GM19328 (cell line): ENCODE measurements at regions not wholly inside any gene's neighbourhood (a gene's known extent, or its start where the extent isn't known, plus 50 kb on each side); places are given as distances from the start of the nearest gene placed in this dataset.
"Not testable (repeated sequence)": the region's sequence is repeated elsewhere in the genome, so short reads cannot be mapped to it uniquely, and the experiment has no call there.

ENCODE experiments used
- ATAC-seq: cut with Tn5 transposase; IDR thresholded peaks from one replicate; pipeline ENCODE4 v1.9.1; 2021; ENCODE audit warnings: mild to moderate bottlenecking, moderate library complexity; ENCODE audit not compliant: unreplicated experiment

GRCh38 chr4:124945422-124945821 is 232.9 kb upstream of the ANKRD50 start:
- no peak for ATAC-seq

DNA sequence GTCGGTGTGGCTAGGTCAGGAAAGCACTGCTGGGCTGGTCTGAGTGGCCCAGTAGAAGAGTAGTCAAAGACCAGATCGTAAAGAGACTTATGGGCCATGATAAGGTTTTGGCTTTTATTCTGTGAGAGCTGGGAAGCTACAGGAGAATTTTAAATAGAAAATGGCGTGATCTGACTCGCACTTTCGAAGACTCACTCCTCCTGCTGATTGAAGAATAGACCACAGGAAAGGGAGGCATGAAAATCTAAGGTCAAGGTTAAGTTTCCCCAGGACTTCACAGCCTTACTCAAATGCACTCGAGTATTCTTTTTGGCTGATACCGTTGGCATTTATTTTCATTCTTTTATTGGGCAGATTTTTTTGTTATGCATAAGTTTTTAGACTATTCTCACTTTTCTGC is 231.4 kb upstream of the ANKRD50 start:
- ATAC-seq = no peak

DNA sequence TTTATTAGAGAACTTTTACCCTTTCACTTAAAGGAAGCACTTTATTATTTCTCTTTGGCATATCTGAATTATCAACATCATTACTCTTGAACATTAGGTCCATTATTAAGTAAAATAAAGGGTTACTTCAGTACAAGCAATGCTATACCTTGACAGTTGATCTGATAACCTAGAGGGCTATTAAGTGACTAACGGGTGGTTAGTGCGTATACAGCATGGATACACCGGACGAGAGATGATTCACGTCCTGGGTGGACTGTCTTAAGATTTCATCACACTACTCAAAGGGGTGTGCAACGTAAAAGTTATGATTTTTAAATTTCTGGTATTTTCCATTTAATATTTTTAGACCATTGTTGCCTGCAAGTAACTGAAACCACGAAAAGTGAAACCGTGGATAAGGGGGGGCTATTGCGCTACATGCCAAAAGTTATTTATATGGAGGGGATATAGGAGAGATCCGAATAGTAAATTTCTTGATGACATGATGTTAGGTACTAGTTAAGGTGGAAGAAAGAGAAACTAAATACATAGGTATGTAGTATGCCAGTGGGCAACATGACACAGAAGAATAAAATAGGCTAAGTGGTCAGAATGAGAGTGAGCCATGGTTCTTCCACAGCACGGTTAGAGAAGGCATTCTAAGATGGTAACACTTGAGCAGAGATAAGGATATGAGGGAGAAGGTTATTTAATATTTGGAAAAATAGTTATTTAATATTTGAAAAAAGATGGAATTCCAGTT is 230.8 kb upstream of the ANKRD50 start:
- ATAC-seq = no peak

GRCh38 chr4:124941267-124941666 is 228.7 kb upstream of the ANKRD50 start:
- ATAC-seq = no peak

DNA sequence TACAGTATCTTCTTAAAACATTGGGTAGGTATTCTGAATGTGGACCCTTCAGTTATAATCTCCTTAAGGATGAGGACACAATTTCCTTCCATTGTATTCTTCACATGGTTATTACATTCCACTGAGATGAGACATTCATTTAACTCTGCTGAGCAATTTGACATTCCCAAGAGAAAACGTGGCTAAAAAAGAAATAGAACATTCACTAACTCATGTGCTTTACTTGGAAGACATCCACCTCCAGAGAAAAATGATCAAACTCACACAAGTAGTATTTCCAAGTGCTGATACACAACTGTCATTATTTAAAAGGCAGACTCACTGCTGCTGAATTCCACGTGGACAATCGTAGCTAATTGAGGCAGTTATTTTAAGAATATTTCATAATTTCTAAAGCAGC is 227.9 kb upstream of the ANKRD50 start:
- ATAC-seq = no peak

- no peak for ATAC-seq
These were observed 227.4 kb upstream of the ANKRD50 start for GRCh38 chr4:124939908-124940307.

DNA sequence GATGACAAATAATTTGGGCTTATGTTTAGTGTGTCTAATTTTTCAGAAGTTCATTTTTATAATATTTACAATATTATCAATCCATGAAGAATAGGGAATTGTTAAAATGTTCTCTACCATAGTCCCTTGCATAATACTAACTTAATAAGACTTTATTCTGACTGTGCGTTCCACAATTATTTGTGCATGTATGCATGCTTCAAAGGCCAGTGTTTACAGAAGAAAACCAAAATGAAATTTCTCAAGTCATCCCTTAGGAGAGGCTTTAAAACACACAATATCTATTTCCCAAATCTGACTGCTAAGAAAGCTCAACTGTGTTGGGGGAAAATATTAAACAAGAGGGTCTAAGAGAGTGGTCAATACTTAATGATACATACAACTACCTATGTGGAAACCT is 226.3 kb upstream of the ANKRD50 start:
- ATAC-seq = no peak

- no peak for ATAC-seq
These were observed 225.5 kb upstream of the ANKRD50 start for GRCh38 chr4:124937993-124938392.

DNA sequence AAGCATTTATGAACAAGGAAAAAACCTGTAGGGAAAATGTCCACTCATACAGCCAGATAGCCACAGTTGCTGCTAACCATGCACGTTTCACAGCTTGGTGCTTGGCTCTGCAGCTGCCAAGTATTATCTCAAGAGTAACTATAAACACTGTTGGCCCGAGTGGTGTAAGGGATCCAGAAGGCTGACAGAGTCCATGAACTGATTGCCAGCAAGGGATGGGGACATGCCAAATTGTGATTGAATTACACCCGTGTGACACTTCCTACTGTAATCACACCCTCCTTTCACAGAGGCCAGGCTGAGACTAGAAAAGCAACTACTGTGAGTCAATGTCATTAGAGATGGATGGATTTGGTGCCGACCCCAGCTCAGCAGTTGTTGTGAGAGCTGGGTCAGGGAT is 223.9 kb upstream of the ANKRD50 start:
- no peak for ATAC-seq

DNA sequence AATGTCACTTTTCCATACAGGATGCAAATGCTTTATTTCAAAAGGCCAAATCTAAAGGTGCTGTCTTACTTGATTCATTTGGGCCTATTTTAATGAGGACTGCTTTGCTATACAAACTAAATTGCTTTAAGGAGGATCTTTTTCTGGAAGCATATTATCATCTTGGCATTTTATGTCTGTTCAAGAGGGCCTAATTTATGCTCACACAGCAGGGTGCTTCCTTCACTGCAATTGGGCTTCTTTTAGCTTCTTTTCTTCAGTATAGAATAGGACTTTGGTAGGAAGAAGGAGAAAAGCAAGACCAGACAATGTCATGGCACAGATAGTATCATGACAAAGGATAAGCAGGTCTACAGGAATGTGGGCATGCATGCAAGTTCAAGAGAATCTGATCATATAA is 222.4 kb upstream of the ANKRD50 start:
- ATAC-seq = no peak

DNA sequence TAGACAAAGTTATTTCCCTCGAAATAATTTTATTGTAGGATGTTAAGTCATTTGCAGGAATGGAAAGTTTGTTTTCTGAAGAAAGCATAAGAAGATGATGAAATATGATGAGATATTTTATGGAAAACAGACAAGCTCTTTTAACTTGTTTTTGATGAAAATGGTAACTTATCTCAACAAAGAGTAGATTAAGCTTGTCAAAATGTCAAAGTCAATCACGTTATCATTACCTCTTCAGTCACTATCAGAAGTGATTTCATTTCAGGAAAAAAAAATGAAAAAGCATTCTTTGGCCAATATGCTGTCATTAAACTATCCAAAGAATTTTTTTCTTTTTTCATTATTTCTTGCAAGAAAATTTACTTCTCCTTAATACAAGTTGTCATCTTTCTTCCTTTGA is 221.0 kb upstream of the ANKRD50 start:
- no peak for ATAC-seq

DNA sequence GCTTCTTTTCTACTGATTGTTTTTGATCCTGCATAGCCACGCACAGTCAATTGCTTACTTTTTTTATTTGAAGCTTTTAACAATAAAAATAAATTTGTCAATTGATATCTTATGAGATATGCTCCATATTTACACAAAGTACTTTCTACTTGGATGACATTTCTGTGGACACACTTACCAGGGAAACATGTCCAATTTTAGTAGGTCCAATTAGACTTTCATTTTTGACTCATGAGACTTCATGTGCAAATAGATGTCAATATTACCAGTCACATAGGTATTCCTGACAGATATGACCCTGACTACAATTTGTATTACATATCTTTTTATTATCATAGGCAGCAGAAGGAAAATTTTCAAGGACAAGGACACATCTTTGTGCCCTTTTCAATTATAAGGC is 219.9 kb upstream of the ANKRD50 start:
- ATAC-seq = no peak

DNA sequence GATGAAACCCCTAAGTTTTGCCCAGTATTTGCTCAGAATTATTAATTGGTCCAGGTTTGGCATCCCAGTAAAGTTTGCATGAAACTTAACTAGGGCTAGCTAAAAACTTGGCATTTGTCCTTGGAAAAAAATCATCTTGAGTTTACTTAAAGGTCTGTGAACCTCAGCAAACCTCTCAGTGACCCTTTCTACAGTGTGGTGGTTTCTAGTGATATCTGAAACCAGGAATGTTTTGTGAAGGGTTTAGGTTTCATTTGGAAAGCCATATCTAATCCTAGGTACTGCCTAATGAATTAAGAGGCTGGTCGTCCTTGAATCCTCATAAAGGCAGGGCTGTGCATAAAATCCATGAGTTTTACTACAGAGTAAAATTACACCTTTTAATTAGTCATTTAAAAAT is 218.5 kb upstream of the ANKRD50 start:
- ATAC-seq = no peak

DNA sequence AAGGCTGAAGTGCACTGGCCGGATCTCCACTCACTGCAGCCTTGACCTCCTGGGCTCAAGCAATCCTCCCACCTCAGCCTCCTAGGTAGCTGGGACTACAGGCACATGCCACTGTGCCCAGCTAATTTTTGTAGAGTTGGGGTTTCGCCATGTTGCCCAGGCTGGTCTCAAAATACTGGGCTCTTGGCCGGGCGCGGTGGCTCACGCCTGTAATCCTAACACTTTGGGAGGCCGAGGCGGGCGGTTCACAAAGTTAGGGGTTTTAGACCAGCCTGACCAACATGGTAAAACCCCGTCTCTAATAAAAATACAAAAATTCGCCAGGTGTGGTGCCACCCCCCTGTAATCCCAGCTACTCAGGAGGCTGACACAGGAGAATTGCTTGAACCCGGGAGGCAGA is 210.2 kb upstream of the ANKRD50 start:
- not testable (repeated sequence) for ATAC-seq

DNA sequence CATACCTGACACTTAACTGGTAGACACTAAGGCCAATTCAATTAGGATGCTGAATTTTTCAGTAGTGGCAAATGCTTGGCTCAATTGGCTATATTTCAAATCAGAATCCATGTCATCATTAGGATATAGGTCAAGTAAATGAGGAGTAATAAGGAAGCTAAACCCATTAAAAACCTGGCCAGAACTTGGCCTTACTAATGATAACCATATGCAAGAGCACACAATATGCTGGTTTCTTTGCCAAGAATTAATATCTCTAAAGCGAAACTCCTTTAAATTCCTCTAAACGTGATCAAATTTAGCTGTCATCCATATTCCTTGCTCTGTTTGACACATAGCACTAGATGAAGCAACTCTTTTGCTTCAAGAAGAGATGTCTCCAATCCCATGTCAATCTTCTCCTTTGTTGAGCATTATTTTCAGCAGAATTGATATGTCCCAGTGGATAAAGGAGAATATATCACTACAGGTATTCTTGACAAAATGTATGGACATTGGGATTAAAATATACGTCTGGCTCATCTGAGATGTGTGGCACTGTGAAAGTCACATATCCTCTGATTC is 206.1 kb upstream of the ANKRD50 start:
- ATAC-seq = no peak

DNA sequence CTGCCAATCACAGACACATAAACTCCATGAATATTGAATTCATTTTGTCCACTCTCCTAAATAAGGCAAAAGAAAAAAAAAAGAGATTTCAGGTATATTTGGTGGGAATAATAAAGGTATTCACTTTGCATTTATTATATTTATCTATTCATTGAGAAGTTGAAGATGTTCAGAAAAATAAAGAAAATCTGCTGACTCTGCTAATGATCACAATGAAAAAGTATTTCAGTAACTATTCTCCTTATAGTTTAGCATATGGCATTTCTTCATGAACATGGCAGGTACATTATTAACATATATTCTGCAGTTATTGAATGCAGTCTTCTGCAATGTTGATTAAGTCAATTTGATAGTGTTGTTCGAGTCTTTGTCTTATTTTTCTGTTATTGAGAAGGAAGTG is 202.5 kb upstream of the ANKRD50 start:
- ATAC-seq = no peak

GRCh38 chr4:124913237-124913636 is 200.7 kb upstream of the ANKRD50 start:
- ATAC-seq = no peak

GRCh38 chr4:124910327-124910726 is 197.8 kb upstream of the ANKRD50 start:
- no peak for ATAC-seq

DNA sequence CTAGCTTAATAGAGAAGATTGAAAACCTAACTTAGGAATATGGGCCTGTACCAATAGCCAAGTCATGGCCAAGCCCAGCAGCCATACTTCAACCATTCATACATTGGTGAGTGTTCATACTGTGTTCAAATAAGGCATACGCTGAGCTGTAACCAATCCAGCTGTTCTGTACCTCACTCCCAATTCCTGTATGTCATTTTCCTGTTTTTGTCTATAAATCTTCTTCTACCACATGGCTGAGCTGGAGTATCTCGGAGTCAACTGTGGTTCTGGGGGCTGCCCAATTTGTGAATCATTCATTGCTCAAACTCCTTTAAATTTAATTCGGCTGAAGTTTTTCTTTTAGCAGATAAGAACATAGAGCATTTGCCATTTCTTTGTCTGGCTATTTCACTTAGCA is 195.3 kb upstream of the ANKRD50 start:
- ATAC-seq = no peak

DNA sequence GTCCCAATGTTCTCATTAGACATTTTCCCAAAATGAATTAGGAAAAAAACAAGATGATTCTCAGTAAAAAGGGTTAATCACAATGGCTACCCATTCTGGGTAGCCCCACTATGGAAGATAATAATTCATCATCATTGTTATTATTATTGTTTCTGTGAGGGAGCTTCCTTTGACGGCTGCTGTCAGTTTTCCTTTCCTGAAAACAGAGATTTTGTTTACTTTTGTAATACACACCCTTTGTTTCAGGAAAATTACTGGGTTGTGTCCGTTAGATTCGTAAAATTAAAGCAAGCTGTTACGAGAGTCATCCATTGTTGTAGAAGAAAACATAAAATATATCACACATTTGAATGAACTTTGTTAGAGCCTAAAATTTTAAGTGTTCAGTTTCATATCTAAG is 192.9 kb upstream of the ANKRD50 start:
- ATAC-seq = no peak

DNA sequence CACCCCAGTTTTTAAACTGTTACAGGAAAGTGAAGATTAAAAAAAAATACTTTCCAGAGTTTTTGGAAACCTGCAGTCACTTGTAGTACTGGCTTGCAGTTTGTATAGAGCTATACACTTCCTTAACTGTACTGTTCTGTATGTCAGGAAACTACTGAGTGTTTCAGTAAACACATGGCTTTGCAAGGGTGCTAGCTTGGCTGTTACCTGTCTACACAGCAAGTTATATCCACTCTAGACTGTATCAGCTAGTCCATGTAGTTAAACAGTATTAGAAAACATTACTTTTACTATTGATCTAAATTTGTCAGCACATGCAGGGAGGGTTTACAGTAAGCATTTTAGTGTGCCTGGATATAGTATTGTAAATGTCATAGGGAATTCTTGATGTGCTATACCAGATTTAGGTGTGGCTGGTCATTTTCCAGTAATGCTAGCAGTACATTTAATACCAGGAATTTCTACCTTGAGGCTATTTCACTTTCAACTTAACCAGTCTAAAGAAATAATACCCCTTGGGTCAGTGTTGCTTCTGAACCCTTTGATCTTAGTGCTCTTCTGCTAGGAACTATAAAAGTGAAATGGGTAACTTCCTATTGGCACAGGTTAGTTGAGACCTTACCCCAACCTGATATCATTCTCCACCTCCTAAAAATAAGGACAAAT is 192.3 kb upstream of the ANKRD50 start:
- ATAC-seq = no peak

DNA sequence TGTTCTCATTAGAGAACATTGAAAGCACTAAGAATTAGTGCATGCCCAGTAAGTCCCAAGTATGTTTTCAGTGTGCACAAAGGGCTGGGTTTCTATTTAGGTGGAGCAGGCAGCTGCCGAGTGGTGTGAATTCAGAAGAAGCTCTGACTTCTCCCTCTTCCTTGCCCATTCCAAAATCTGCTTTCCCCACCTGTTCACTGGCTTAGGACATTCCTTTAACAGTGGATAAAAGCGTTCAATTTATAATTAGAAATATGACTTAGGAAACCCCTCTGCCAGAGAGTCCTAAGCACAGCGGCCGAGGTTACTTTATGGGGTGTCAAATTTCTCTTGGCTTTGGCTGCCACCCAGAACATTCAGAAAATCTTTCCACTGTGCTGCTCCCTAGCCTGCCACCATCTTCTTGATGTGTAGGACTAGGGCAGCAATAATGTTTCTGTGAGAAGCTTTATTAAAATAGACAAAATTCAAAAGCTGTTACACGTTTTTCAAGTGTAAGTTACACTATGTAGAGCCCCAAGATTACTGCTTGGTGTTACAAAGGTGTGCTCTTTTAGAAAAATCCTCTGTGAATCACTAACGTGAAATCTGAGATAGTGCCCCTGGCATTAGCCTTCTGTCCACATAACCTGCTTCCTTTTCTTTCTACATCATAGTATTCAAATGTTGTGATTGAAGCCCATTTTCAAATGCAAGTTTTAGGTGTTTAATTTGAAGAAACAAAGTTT is 191.6 kb upstream of the ANKRD50 start:
- ATAC-seq = no peak
